ENCODE measurements at regions not wholly inside any gene's neighbourhood (a gene's known extent, or its start where the extent isn't known, plus 50 kb on each side); places are given as distances from the start of the nearest gene placed in this dataset.

GRCh38 chr21:17340081-17340480, 172.8 kb upstream of the CXADR start:
- H3K27ac ChIP-seq (ENCODE audit: low read depth), result no peak overlapping the region
- no peak for DNase-seq (ENCODE audit: low spot score)
- H3K27me3 ChIP-seq (ENCODE audit: insufficient read depth), result no peaks in the 10 kb centered on the region
- no peak overlapping the region for H3K4me3 Mint-ChIP-seq
- H3K4me1 ChIP-seq (ENCODE audit: insufficient read depth), result no peaks in the 10 kb centered on the region
- H3K36me3 ChIP-seq (ENCODE audit: insufficient read depth), result no peaks in the 10 kb centered on the region
- H3K4me2 ChIP-seq, result no peak overlapping the region
- H4K20me1 ChIP-seq (replicated peaks; ENCODE audit: insufficient read depth), result no peaks in the 10 kb centered on the region
- no peaks in the 10 kb centered on the region for H3K79me2 ChIP-seq (replicated peaks; ENCODE audit: insufficient read depth)
- H3F3A ChIP-seq (replicated peaks; ENCODE audit: low read depth), result no peaks in the 10 kb centered on the region
- TF ChIP-seq POLR2AphosphoS5 (IDR thresholded peaks at IDR 0.05; ENCODE audit: low read depth) (no peak), NANOG (IDR thresholded peaks at IDR 0.05; ENCODE audit: borderline replicate concordance) (no peak), REST (IDR thresholded peaks at IDR 0.05; ENCODE audit: unreplicated experiment) (no peak), EZH2phosphoT487 (IDR thresholded peaks at IDR 0.05; ENCODE audit: unreplicated experiment) (no peak), STAT1 (IDR thresholded peaks at IDR 0.05; ENCODE audit: unreplicated experiment) (no peak), CREB1 (CRISPR knock-in tag; IDR thresholded peaks at IDR 0.05; ENCODE audit: low read depth) (no peak), ZNF114 (CRISPR knock-in tag; IDR thresholded peaks at IDR 0.05) (no peak), ETS1 (IDR thresholded peaks at IDR 0.05) (no peak), EZH2 (IDR thresholded peaks at IDR 0.05; ENCODE audit: low read depth, unreplicated experiment) (no peak), CTCF (conservative IDR thresholded peaks at IDR 0.05; ENCODE audit: low read depth in 2 of 2) (no peak), ZNF331 (CRISPR knock-in tag; IDR thresholded peaks at IDR 0.05; ENCODE audit: low read depth) (no peak)
- TF ChIP-seq, protein P1, sequence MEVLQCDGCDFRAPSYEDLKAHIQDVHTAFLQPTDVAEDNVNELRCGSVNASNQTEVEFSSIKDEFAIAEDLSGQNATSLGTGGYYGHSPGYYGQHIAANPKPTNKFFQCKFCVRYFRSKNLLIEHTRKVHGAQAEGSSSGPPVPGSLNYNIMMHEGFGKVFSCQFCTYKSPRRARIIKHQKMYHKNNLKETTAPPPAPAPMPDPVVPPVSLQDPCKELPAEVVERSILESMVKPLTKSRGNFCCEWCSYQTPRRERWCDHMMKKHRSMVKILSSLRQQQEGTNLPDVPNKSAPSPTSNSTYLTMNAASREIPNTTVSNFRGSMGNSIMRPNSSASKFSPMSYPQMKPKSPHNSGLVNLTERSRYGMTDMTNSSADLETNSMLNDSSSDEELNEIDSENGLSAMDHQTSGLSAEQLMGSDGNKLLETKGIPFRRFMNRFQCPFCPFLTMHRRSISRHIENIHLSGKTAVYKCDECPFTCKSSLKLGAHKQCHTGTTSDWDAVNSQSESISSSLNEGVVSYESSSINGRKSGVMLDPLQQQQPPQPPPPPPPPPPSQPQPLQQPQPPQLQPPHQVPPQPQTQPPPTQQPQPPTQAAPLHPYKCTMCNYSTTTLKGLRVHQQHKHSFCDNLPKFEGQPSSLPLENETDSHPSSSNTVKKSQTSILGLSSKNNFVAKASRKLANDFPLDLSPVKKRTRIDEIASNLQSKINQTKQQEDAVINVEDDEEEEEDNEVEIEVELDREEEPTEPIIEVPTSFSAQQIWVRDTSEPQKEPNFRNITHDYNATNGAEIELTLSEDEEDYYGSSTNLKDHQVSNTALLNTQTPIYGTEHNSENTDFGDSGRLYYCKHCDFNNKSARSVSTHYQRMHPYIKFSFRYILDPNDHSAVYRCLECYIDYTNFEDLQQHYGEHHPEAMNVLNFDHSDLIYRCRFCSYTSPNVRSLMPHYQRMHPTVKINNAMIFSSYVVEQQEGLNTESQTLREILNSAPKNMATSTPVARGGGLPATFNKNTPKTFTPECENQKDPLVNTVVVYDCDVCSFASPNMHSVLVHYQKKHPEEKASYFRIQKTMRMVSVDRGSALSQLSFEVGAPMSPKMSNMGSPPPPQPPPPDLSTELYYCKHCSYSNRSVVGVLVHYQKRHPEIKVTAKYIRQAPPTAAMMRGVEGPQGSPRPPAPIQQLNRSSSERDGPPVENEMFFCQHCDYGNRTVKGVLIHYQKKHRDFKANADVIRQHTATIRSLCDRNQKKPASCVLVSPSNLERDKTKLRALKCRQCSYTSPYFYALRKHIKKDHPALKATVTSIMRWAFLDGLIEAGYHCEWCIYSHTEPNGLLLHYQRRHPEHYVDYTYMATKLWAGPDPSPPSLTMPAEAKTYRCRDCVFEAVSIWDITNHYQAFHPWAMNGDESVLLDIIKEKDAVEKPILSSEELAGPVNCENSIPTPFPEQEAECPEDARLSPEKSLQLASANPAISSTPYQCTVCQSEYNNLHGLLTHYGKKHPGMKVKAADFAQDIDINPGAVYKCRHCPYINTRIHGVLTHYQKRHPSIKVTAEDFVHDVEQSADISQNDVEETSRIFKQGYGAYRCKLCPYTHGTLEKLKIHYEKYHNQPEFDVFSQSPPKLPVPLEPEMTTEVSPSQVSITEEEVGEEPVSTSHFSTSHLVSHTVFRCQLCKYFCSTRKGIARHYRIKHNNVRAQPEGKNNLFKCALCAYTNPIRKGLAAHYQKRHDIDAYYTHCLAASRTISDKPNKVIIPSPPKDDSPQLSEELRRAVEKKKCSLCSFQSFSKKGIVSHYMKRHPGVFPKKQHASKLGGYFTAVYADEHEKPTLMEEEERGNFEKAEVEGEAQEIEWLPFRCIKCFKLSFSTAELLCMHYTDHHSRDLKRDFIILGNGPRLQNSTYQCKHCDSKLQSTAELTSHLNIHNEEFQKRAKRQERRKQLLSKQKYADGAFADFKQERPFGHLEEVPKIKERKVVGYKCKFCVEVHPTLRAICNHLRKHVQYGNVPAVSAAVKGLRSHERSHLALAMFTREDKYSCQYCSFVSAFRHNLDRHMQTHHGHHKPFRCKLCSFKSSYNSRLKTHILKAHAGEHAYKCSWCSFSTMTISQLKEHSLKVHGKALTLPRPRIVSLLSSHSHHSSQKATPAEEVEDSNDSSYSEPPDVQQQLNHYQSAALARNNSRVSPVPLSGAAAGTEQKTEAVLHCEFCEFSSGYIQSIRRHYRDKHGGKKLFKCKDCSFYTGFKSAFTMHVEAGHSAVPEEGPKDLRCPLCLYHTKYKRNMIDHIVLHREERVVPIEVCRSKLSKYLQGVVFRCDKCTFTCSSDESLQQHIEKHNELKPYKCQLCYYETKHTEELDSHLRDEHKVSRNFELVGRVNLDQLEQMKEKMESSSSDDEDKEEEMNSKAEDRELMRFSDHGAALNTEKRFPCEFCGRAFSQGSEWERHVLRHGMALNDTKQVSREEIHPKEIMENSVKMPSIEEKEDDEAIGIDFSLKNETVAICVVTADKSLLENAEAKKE (CRISPR knock-in tag; IDR thresholded peaks at IDR 0.05), result no peak
- peaks cover 5% of the 10 kb centered on the region; the same call in 2 of the 3 replicates for H3K36me3 Mint-ChIP-seq (ENCODE audit: low read depth)
- H3K27me3 Mint-ChIP-seq (ENCODE audit: insufficient read depth, low read depth, poor library complexity), result no peaks in the 10 kb centered on the region
- no peak for ATAC-seq
- no peak overlapping the region for H3K27ac Mint-ChIP-seq
- peaks cover 6% of the 10 kb centered on the region; the same call in 2 of the 3 replicates for H3K9me3 Mint-ChIP-seq
- H2AFZ ChIP-seq, result no peak overlapping the region
- no peak overlapping the region for H3K4me3 ChIP-seq
- no peaks in the 10 kb centered on the region; the same call in 1 of the 2 replicates for H3K9me2 ChIP-seq (ENCODE audit: insufficient read depth)
- H3K4me1 Mint-ChIP-seq, result no peaks in the 10 kb centered on the region

All from GM23338 (cell line).